ENCODE measurements at regions not wholly inside any gene's neighbourhood (a gene's known extent, or its start where the extent isn't known, plus 50 kb on each side); places are given as distances from the start of the nearest gene placed in this dataset.
A peak's percentile ranks its signal among the peaks of the same experiment; 100 is the strongest.

DNA sequence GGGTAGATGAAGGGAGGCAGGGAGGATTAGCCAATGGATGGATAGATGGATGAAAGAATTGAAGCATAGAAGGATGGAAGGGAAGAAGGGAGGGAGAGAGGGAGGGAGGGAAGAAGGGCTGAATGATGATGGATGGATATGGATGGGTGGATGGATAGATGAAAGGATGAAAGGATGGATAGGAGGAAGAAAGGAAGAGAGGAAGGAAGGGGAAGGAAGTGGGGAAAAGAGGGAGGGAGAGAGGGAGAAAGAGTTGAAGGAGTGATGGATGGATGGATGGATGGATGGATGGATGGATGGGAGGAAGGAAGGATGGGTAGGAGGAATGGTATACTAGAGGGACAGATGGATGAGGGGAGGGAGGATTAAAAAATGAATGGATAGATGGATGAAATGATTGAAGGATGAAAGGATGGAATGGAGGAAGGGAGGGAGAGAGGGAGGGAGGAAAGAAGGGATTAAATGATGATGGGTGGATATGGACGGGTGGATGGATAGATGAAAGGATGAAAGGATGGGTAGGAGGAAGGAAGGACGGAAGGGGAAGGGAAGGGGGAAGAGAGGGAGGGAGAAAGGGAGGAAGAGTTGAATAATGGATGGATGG, 145.9 kb downstream of the MN1 start:
- no peak for ATAC-seq

DNA sequence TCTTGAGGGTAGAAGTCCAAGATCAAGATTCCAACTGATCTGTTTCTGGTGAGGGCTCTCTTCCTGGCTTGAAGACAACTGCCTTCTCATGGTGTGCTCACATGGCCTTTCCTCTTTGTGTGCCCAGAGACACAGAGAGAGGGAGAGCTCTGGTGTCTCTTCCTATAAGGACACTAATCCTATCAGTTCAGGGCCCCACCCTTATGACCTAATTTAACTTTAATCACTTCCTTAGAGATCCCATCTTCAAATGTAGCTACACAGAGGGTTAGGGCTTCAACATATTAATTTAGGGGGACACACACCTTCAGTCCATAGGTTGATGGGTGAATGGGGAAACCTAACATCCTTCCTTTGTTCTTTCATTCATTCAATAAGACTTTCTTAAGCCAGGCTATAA, 144.6 kb downstream of the MN1 start:
- ATAC-seq = no peak

DNA sequence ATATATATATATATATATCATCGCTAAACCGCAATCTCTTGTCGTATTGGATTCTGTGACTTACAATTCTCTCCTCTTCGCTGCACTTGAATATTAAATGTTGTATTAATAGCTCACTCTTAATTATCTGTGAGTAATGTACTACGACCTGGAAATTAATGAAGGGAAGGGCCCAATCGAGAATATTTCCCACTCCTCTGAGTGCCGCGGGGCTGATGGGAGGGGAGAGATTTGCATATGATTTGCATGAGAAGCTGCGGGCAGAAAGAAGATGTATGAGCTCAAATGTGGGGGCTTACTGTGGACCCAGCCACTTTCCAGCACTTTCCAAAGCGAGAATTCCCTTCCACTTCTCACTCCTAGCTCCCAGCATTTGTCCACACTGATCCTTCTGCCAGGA, 141.2 kb downstream of the MN1 start:
- ATAC-seq = no peak

DNA sequence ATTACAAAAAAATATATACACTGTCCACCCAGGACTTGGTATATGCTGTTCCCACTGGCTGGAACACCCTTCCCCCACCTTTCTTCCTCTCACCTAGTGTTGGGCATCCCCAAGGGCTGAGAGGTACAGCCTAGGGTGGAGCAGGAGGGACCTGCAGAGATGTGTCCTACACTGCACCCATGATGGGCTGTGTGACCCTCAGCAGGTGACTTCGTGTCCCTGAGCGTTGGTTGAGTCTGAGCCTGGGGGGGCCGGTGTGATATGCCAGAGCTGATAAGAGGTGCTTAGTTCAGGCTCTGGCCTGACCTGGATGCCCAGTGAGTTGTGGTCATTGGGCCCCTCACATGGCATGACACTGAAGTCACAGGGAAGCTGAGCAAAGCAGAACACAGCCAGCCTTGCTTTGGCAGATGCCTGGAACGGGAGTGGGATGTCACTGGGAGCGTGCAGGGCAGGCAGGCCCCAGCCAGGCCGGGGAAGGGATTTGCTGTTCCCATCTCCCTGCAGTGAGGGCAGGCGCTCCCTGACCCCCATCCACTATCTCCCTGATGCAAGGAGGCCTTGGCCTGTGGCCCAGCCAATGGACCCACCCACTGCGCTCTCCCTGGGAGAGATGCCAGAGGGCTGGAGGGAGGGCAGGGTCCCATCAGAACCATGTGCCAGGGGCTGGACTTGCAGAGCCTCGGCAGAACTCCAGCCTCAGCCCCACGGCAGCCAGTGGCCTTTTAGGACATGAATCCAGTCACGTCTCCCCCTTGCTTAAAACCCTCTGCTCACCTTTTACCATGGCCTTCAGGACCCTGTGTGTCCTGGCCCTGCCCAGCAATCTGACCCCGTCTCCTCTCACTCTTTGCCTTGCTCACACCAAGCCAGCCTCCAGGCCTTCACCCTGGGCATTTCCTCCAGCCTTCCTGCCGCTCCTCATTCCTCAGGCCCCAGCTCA, 138.9 kb downstream of the MN1 start:
- ATAC-seq = peak; percentile 46

DNA sequence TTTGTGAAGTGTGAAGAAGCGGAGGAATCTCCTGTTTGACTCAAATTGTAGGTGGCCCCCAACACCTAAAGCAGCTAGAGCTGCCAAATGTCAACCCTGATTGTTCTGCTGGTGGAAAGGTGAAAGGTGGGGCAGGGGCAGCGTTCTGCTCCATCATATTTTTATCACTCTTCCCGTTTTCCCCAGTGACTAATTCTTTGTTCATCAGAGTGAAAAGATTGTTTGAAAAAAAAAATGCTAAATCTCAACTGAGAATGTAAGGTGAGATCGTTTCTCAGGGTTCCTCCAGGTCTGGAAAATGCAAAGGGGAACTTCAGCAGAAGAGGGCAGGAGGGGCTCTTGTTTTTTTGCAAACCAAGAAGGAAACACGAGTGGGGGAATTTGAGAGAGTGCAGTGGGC, 137.7 kb downstream of the MN1 start:
- ATAC-seq = no peak

DNA sequence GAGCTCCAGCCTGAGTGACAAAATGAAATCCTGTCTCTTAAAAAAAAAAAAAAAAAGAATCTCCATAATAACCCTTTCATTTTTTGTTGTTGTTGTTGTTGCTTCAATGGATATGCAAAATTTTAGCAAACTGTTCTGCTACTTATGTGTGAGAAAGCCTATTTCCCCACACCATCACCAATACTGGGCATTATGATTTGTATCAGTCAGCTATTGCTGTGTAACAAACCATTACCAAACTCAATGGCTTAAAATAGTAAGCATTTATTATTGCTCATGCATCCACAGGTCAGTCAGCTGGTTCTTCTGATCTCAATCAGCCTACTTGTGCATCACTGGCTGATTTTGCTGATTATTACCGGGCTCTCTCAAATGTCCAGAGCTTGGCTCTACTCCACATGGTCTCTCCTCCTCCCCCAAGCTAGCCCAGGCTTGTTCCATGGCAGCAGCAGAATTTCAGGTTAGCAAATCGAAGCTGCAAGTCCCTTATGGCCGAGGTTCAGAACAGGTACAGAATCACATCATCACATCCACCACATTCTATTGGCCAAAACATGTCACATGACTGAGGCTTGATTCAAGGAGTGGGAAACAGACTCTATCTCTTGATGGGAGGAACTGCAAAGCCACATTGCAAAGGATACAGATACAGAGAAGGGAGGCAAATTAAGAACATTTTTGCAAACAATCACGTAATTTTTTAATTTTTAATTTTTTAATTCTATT, 135.1 kb downstream of the MN1 start:
- ATAC-seq = no peak

DNA sequence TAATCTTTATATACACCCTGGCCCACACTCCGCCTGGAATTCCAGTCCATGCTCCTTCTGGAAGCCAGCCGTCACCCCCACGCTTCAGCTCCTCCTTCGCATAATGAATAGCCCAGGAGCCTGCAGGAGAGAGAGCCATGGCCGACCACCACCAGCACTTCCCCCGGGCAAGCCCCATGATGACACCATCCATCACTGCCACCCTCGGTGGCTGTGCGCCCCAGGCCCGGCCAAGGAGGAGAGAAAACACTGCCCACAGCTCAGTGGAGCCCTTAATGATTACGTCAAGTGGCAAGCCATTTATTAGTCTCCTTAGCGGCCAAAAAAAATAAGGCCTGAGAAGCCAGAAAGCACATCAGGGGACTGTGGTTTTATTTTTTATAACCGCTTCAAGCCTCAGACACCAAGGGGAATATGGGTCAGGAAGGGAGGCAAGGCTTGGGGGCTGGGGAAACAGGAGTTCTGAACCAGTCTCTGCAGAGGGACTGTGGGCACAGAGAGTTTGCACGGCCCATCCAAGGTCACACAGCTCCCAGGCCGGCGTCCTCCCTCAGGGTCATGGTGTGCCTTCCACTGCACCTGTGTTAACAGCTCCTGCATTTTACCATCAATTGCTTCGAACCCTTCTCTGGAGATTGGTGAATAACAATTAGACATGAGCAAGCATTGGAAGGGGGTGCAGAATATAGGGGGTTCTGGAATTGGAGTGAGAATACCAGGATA, 134.3 kb downstream of the MN1 start:
- no peak for ATAC-seq

DNA sequence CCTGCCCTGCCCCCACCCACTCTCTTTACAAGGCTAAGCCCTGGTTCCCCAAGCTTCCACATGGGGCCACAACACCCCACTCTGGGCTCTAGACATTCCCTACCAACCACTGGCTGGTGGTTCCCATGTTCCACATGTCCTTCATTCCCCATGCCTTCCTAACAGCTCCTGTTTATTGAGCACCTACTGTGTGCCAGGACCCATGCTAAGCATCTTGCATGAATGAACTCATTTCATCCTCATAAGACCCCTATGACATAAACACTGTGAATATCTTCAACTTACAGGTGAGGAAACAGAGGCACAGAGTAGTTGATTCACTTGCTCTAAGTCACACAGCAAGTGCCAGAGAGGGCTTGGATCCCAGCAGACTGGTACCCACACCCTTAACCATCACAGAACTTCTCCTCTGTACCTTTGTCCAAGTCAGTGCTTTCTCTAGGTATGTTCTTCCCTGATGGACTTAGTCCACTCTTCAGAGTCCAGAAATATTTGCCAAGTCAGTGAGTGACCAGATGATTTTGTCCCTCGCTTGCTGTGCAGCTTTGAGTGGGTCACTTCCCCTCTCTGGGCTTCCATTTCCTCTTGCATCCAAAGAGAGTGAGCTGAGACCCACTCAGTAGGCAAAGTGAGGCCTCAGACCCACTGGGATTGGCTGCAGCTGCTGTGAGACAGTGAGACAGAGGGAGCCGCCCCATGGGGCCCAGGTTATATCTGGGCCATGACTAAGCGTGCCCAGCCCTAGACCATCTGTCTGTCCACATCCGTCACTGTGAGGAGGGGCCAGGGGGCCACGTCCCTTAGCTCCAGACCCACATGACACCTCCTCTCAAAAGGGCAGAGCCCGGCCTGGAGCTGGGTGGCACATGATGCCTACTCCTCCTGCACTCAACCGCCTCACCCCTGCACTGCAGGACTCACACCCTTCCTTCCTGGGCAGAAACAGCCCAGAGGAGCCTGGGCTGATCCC, 132.4 kb downstream of the MN1 start:
- ATAC-seq = peak; percentile 80

DNA sequence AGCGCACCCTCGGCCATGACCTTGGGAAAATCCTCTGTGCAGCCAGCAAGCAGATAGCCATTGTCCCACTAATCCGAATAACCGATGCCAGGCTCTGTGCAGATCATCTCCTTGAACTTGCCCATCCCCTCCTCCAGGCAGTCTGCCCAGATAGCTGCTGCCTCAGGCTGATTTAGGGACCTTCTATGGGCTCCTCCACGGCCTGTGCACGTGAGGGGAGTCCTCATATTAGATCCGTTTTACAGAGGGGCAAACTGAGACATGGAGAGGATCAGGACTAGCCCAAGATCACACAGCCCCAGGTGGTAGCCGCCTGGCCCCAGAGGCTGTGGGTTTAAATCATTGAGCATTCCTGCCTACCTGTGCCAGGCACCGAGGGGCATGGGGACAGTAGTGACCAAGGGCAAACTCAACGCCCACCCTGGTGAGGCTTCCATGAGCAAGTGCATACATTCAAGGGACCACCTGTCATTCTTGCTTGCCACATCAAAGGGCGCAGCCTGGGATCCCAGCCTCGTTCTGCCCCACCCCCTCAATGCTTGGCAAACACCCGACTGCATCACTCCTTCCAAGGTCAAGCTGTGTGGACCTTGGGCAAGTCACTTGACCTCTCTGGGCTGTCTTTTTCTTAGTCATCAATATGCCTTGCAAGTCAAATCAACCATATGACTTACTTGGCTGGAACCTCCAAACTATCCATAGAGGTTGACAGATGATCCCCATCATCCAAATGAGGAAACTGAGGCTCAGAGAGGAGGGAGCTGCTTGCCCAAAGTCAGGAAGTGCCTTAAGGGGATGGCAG, 131.6 kb downstream of the MN1 start:
- peak; percentile 13 for ATAC-seq

DNA sequence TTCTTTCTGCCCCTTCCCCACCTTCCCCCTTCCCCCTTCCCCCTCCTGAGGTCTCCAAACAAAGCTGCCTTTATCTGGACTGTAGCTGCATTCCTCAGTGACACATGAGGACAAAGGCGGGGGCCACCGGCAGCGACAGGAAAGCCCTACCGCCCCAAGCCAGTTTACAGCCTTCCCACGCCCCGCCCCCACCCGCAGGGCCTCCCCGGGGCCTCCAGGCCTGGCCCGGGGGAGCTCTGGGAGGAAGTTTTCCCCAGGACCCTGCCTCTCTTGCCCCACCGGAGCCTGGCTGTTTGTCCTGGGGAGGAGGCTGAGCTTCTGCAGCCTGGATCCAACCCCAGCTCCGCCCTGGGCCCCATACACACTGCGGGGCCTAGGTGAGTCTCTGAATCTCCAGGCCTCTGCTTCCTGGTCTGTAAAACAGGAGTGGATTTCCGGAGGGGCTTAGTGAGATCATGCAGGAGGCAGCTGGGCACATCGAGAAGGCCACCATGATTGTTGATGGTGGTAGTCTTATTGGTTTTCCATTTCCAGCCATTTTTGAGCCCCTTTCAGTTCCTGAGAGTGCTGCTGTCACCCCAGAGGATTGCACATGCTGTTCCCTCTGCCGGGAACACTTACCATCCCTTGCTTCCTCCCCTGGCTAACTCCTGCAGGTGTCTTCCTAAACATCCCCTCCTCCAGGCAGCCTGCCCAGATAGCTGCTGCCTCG, 130.7 kb downstream of the MN1 start:
- no peak for ATAC-seq

DNA sequence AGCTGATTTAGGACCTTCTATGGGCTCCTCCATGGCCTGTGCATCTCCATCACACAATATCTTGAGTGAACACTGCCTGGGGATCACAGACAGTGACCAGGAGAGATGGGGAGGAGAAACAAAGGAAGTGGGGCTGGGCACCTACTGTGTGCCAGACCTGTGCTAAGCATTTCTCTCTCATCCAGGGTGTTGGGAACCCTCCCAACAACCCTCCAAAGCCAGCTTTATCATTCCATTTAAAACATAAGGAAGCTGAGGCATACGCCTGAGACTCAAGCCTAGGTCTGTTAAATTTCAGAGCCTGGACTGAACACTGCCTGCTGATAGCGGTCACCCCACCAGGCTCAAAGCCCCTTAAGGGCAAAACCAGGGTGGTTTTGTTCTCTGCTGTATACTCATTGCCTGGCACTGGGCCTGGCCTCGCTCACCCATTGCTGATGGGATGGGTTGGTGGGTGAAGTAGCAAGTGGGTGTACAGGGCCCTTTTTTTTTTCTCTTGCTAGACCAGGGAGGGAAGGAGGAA, 130.1 kb downstream of the MN1 start:
- no peak for ATAC-seq

DNA sequence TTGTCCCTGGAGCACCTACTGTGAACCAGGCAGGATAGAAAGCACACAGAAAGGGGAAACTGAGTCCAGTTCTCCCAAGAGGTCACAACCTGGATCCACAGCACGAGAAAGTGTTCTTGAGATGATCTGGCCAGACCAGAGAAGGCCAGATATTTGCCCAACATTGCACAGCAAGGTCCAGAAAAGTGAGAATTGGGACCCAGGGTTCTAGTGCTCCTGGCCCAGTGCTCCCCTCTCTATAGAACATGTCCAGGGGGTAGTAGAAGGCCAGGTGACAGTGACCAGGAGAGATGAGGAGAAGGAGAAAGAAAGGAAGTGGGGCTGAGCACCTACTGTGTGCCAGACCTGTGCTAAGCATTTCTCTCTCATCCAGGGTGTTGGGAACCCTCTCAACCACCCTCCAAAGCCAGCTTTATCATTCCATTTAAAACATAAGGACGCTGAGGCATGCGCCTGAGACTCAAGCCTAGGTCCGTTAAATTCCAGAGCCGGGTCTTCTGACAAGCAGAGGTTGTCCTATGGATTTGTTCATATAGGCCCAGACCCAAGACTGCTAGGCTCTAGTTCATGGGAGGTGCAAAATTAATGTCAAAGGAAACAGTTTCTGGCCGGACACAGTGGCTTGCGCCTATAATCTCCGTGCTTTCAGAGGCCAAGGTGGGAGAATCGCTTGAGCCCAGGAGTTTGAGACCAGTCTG, 128.7 kb downstream of the MN1 start:
- no peak for ATAC-seq

DNA sequence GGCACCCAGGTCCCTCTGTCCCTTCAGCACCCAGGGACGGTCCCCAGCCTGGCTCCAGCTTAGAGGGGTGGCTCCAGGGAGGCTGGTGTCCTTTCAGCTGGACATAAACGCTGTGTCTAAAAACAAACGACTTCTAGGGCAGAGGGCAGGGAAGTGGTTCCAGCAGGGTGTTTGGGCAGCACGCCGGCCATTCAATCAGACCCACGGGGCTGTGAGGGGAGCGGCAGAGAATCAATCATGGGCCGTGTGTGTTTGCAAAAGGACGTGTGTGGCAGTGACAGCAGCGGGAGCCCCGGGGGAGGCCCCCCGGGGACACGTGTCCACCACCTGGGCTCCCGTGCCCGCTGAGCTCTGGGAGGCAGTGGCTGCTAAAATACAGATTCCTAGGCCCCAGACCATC, 127.7 kb downstream of the MN1 start:
- no peak for ATAC-seq

DNA sequence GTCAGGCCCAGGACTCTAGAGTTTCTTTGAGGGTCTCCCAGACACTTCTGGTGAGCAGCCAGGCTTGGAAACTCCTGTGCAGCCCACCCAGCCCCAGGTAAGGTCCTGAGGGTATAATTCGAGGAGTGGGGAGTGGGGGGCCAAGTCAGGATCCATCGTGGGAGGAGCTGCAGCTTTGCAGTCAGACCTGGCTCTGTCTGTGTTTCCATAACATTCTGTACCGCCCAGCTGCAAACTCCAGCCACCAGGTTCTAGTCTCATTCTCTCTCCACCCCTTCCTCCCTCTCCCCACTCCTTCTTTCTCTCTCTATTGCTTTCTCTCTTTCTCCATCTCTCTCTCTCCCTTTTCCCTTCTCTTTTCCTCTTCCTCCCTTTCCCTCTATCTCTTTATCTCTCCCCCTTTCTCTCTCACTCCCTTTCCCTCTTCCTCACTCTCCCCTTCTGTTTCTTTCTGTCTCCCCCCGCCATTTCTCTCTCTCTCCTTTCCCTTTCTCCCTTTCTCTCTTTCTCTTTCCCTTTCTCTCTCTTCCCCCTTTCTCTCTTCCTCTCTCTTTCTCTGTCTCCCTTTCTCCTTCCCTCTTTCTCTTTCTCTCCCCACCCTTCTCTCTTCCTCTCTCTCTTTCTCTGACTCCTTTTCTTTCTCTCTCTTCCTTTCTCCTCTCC, 127.2 kb downstream of the MN1 start:
- ATAC-seq = no peak

DNA sequence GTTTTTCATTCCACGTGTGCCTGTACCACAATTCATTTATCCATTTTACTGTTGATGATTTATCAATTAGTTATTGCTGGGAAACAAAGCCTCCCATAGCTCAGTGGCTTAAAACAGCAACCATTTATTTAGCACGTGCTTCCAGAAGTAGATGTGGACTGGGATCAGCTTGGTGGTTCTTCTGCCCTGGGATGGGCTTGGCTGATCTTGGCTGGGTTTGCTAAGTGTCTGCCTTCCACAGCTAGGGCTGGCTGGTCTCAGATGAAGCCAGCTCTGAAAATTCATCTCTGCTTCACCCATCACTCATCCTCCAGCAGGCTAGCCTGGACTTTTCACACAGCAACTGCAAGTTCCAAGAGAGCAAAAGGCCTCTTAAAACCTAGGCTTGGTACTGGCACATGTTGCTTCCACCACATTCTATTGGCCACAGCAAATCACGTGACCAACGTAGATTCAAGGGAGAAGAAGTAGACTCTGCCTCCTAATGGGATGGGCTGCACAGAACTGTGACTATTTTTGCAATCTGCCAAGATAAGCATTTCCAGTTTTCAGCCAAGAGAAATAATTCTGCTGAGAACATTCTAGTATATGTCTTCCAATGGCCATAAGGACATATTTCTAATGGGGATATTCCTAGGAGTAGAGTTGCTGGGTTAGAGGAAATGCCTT, 124.9 kb downstream of the MN1 start:
- ATAC-seq = no peak

DNA sequence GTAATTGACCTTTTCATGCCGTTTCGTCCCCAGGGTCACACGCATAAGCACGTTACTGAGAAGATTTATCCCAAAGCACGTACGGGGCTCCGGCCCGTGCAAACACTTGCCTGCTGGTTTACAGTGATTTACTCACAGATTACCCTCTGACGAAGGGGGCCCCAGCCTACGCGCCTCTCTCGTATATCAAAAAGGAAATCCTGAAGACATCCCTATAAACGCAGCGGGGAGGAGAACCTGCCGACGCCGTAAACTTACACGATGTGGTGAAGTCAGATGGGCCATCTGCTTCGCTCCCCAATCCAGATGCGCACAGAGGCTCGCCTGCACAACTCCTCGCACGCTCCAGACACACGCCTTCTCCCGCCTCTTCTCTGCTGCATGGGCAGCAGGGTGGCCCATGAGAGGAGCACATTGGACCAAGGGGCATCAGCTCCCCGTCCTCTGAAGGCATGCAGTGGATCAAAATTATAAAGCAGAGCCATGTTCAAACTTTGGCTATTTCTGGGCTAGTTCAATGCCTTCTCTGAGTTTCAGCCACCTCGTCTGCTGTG, 123.6 kb downstream of the MN1 start:
- no peak for ATAC-seq

DNA sequence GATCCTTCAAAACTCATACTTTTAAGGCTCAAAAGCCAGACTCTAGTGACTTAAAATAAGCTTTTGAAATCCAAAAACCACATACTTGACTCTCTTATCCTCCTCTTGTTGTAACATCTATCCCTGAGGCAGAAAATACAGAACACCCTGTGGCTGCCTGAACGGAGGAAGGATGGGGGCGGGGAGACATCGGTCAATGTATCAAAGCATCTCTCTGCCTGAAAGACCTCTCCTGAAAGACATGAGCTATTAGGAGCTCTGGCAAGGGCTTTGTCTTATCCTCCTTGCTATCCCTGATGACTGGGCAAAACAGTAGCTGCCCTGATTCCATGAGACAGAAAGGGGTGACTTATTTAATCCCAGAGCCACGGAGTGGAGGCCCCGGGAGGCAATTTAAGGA, 122.4 kb downstream of the MN1 start:
- no peak for ATAC-seq
